SW 1271 (cell line): ENCODE measurements at regions not wholly inside any gene's neighbourhood (a gene's known extent, or its start where the extent isn't known, plus 50 kb on each side); places are given as distances from the start of the nearest gene placed in this dataset.

Experiments
- DNase-seq, 2 experiments: peaks; one replicate each; lab custom pipeline; 2025; lab: John Stamatoyannopoulos, UW

- DNase-seq, result no peak
Measured at GRCh38 chr3:59446775-59447465, 397.1 kb upstream of the CFAP20DC start.

- DNase-seq, result no peak
Measured at GRCh38 chr3:59444676-59445075, 394.9 kb upstream of the CFAP20DC start.

- DNase-seq, result no peak
Measured at GRCh38 chr3:59444294-59444671, 394.5 kb upstream of the CFAP20DC start.

- no peak for DNase-seq
Measured at GRCh38 chr3:59443618-59444293, 393.9 kb upstream of the CFAP20DC start.

- DNase-seq, result no peak
Measured at GRCh38 chr3:59442046-59442445, 392.2 kb upstream of the CFAP20DC start.

- no peak for DNase-seq
Measured at GRCh38 chr3:59440285-59441028, 390.6 kb upstream of the CFAP20DC start.

GRCh38 chr3:59438492-59438891, 388.7 kb upstream of the CFAP20DC start:
- no peak for DNase-seq

GRCh38 chr3:59436164-59436958, 386.5 kb upstream of the CFAP20DC start:
- DNase-seq, result no peak

GRCh38 chr3:59433546-59433945, 383.7 kb upstream of the CFAP20DC start:
- no peak for DNase-seq

- no peak for DNase-seq
Measured at GRCh38 chr3:59432665-59433064, 382.8 kb upstream of the CFAP20DC start.

GRCh38 chr3:59430341-59430740, 380.5 kb upstream of the CFAP20DC start:
- no peak for DNase-seq

GRCh38 chr3:59429198-59429597, 379.4 kb upstream of the CFAP20DC start:
- DNase-seq, result no peak

- no peak for DNase-seq
Measured at GRCh38 chr3:59426821-59427565, 377.2 kb upstream of the CFAP20DC start.

GRCh38 chr3:59425942-59426341, 376.1 kb upstream of the CFAP20DC start:
- no peak for DNase-seq

- no peak for DNase-seq
Measured at GRCh38 chr3:59425371-59425770, 375.5 kb upstream of the CFAP20DC start.

- DNase-seq, result no peak
Measured at GRCh38 chr3:59424268-59425010, 374.6 kb upstream of the CFAP20DC start.

GRCh38 chr3:59423707-59424106, 373.9 kb upstream of the CFAP20DC start:
- DNase-seq, result no peak

GRCh38 chr3:59422312-59422711, 372.5 kb upstream of the CFAP20DC start:
- no peak for DNase-seq

- no peak for DNase-seq
Measured at GRCh38 chr3:59418836-59419235, 369.0 kb upstream of the CFAP20DC start.

- DNase-seq, result no peak
Measured at GRCh38 chr3:59412516-59412915, 362.7 kb upstream of the CFAP20DC start.

- no peak for DNase-seq
Measured at GRCh38 chr3:59411694-59412093, 361.9 kb upstream of the CFAP20DC start.
